ENCODE measurements at regions not wholly inside any gene's neighbourhood (a gene's known extent, or its start where the extent isn't known, plus 50 kb on each side); places are given as distances from the start of the nearest gene placed in this dataset.

GRCh38 chr1:30388386-30388785 is 335.0 kb downstream of the MATN1 start:
- no peaks in the 10 kb centered on the region; the same call in 1 of the 2 replicates for H3K9me3 ChIP-seq (replicated peaks)
- H3K36me3 ChIP-seq, result no peaks in the 10 kb centered on the region
- DNase-seq, result no peak
- no peak overlapping the region for H3K4me3 ChIP-seq
- H3K4me1 ChIP-seq, result no peaks in the 10 kb centered on the region
- no peak overlapping the region for H3K27ac ChIP-seq
- H3K27me3 ChIP-seq, result peaks cover 4% of the 10 kb centered on the region; the same call in 1 of the 2 replicates

DNA sequence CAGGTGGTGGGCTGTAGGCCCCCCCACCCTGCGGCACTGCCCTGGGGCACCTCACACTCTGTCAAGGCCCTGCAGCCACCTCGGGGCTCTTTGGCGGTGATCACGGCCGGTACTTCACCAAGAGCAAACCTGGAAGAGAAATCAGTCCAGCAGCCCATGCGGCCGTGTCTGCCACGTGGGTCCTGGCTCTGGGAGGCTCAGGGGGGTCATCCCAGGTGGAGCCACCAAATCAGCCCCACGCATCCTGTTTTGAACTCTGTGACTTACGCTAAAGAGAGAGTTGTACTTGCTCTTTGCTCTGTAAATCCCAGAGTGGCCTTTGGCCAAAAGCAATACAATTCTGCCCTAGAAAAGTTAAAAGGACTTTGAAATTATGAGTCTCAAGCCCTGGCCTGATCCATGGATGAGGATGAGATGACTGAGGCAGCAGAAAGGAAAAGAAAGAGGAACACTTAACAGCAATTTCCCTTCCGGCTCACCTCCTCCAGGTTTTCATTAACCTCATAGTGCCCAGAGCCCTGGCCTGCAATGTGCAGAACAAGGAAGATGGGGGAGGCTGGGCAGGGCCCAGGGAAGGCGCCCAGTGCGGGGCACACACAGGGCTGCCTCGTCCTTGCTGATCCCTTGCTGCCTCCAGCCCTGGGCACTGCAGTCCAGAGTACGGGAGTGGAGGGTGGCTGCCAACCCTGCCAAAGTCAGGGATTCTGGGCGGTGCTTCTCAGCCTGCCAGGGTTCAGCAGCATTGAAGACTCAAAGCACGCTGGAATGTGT is 337.0 kb downstream of the MATN1 start:
- no peak overlapping the region for H3K4me3 ChIP-seq
- DNase-seq, result no peak
- H3K9me3 ChIP-seq (replicated peaks), result no peaks in the 10 kb centered on the region; the same call in 1 of the 2 replicates
- no peaks in the 10 kb centered on the region for H3K36me3 ChIP-seq
- H3K27me3 ChIP-seq, result peaks cover 4% of the 10 kb centered on the region; the same call in 1 of the 2 replicates
- no peak overlapping the region for H3K27ac ChIP-seq
- H3K4me1 ChIP-seq, result no peaks in the 10 kb centered on the region

DNA sequence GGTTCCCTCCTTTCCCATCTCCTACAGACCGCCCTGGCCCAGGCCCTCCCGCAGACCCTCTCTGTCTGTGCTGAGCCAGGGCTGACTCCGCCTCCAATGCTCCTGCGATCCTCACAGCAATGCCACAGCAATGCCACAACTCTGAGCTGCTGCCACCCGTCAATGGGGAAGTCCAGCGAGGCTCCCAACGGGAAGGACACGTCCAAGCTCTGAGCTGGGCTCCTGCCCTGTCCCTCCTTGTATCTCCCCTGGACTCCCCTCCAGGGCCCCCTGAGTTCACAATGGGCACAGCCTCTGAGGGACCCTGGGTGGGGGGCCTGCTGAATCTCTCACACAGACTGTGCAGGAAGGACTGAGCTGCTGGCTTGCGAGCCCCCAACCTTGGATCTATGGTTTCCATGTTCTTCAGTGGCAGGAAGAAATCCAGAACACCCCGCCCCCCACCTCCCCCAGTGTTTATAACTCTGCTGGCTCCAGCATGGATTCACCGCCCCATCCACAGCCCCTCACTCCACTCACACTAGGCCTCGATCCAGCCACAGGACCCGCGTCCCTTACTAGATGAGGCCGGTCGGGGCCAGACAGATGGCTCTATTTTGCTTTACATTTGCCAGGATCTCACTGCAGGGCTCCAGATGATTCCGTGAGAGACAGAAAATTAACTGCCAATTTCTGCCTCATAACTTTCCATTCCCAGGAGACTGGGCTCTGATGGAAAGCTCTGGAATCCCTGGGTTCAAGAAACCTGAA is 338.0 kb downstream of the MATN1 start:
- Histone ChIP-seq H3K27ac (no peak overlapping the region), H3K4me1 (no peaks in the 10 kb centered on the region), H3K36me3 (no peaks in the 10 kb centered on the region), H3K9me3 (replicated peaks) (no peaks in the 10 kb centered on the region), H3K27me3 (peaks cover 4% of the 10 kb centered on the region; the same call in 1 of the 2 replicates), H3K4me3 (no peak overlapping the region)
- no peak for DNase-seq

DNA sequence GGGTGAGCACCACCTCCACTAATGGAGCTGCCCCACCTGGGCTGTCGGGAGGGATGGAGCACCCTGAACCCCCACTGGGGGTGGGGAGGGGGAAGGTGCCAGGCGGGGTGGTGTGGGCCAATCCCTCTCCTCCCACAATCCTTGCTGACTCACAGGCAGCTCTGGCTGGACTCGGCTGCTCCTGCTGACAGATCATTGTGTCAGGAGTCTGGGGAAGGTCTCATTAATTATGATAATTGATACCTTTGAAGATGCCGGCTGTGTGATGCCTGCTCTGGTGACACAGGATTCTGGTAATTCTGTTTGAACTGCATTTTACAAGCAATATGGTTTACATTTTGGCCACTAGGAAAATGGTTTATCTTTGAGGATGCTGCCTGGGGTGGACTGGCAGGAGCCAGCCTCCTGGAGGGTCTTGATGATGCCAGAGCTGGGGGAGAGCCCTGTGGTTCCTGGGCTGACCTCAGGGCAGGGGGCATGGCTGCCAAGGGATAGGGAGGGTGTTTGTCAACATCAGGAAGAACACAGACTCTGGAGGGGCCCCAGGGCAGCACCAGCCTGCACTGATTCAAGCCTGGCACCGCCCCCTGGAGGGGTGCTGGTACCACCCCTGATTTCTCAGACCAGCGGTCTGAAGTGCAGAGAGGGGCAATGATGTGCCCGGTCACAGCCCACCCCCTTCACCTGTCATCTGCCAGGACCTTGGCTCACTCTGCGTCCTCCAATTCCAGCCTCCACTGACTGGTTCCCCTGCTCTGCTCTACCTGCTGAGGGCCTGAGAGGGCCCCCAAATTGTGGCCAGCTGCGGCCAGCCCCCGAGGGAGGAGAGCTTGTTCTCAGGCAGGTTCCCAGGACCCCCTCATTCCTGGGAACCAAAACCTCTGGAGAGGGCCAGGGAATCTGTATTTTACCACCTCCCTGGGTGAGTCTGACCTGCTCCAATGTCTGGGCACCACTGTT is 338.8 kb downstream of the MATN1 start:
- H3K27ac ChIP-seq, result no peak overlapping the region
- H3K9me3 ChIP-seq (replicated peaks), result no peaks in the 10 kb centered on the region
- peaks cover 7% of the 10 kb centered on the region for H3K4me1 ChIP-seq
- H3K27me3 ChIP-seq, result peaks cover 4% of the 10 kb centered on the region; the same call in 1 of the 2 replicates
- DNase-seq, result no peak
- no peaks in the 10 kb centered on the region for H3K36me3 ChIP-seq
- no peak overlapping the region for H3K4me3 ChIP-seq

DNA sequence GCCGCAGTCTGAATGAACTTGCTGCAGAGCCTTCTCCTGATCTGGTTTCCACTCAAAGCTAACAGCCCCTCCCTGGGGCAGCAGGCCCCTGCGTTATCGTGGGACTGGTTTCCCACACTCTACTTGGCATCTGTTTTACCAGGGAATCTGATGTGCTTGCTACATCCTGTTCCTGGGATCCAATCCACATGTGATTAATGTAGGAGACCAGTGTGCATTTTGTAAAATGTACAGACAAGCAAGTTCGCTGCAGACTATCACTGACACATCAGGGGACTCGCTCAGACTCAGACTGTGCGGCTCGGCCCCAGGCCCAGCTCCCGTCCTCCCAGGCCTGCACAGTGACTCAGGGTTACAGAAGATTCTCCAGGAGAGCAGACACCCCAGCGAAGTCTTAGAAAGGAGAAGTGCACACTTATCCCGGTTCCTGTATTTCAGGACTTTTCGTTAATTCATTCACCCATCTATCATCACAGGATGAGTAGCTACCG is 340.1 kb downstream of the MATN1 start:
- peaks cover 17% of the 10 kb centered on the region for H3K4me1 ChIP-seq
- no peaks in the 10 kb centered on the region for H3K36me3 ChIP-seq
- 0 out of 2 replicates have a peak, but pooled peaks cover 4% of the 10 kb centered on the region for H3K27me3 ChIP-seq
- no peak overlapping the region for H3K27ac ChIP-seq
- no peaks in the 10 kb centered on the region for H3K9me3 ChIP-seq (replicated peaks)
- no peak for DNase-seq
- H3K4me3 ChIP-seq, result no peak overlapping the region

GRCh38 chr1:30382496-30382895 is 340.9 kb downstream of the MATN1 start:
- H3K9me3 ChIP-seq (replicated peaks), result no peaks in the 10 kb centered on the region
- DNase-seq, result no peak
- H3K27me3 ChIP-seq, result 0 out of 2 replicates have a peak, but pooled peaks cover 4% of the 10 kb centered on the region
- peaks cover 25% of the 10 kb centered on the region for H3K4me1 ChIP-seq
- no peaks in the 10 kb centered on the region for H3K36me3 ChIP-seq
- no peak overlapping the region for H3K27ac ChIP-seq
- H3K4me3 ChIP-seq, result no peak overlapping the region

GRCh38 chr1:30381671-30382365 is 341.6 kb downstream of the MATN1 start:
- Histone ChIP-seq H3K27me3 (0 out of 2 replicates have a peak, but pooled peaks cover 4% of the 10 kb centered on the region), H3K4me1 (peaks cover 28% of the 10 kb centered on the region), H3K27ac (no peak overlapping the region), H3K4me3 (no peak overlapping the region), H3K36me3 (no peaks in the 10 kb centered on the region), H3K9me3 (replicated peaks) (no peaks in the 10 kb centered on the region)
- no peak for DNase-seq

DNA sequence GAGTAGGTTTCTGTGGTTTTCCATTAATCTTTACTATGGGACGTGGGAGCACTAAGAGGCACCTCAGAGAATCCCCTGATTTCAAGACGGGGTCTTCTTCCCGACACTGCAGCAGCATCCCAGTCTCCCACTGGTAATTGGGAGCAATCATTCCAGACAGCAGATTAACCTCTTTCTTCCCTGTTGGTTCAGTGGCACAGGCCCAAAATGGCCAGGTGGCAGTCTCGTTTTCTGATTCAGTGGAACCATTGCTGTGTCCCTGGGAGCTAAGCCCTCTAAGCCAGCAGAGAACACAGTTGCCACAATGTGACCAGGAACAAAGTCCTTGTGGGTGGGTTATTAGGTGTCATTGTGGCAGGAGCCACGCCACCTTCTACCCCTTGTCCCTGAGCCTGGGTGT is 342.1 kb downstream of the MATN1 start:
- DNase-seq, result no peak
- peaks cover 28% of the 10 kb centered on the region for H3K4me1 ChIP-seq
- H3K36me3 ChIP-seq, result no peaks in the 10 kb centered on the region
- H3K27ac ChIP-seq, result no peak overlapping the region
- no peak overlapping the region for H3K4me3 ChIP-seq
- H3K27me3 ChIP-seq, result no peaks in the 10 kb centered on the region
- H3K9me3 ChIP-seq (replicated peaks), result no peaks in the 10 kb centered on the region

DNA sequence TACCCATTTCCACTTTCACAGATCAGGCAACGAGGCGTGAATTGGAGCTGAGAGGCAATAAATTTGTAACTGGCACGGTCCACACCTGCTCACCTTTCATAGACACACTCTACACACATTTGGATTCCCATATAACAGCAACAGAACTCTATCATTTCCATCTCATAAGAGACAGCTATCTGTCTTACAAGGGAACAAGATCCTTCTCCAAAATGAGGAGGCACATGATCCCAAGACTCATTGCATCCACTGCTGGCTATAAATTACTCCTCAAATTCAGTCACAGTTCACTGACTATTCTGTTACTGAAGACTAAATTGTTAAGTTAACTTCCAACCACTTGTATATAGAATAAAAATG is 342.8 kb downstream of the MATN1 start:
- Histone ChIP-seq H3K9me3 (replicated peaks) (no peaks in the 10 kb centered on the region), H3K27me3 (no peaks in the 10 kb centered on the region), H3K27ac (no peak overlapping the region), H3K4me3 (no peak overlapping the region), H3K36me3 (no peaks in the 10 kb centered on the region), H3K4me1 (peaks cover 28% of the 10 kb centered on the region)
- DNase-seq, result no peak

DNA sequence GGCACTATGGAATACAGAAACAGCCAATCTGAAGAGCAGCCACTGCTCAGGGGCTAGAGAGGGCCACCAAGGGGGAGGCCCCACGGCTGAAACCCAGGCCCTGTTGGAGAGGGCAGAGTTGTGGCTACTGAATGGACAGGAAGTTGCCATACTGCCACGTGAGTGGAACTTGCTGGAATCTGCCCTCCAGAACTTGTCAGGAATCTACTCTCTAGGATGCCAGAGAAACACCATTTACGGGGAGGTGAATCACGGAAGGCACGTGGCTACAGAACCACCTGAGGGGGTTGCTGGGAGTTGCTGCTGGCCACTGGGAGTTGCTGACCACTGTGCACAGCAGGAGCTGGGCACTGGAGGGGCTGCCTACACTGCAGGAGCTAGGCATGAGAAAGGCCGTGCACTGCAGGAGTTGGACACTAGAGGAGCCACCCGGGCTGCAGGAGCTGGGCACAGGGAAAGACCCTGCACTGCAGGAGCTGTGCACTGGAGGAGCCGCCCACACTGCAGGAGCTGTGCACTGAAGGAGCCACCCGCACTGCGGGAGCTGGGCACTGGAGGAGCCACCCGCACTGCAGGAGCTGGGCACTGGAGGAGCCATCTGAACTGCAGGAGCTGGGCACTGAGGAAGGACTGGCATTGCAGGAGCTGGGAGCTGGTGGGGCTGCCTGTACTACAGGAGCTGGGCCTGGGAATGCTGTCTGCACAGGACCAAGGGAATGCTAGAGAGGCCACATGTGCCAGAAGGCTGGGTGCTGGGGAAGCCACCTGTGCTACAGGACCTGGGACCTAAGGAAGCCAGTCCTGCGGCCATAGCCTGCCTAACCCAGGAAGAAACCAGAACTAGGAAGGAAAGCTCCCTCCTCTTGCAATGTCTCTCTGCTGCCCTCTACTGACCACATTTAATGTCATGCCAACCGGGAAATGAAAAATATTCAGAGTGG is 343.4 kb downstream of the MATN1 start:
- Histone ChIP-seq H3K36me3 (no peaks in the 10 kb centered on the region), H3K27ac (peak overlapping the region; percentile 59), H3K27me3 (no peaks in the 10 kb centered on the region), H3K4me3 (no peak overlapping the region), H3K4me1 (peaks cover 28% of the 10 kb centered on the region), H3K9me3 (replicated peaks) (no peaks in the 10 kb centered on the region)
- DNase-seq, result peak; percentile 71 to 91

DNA sequence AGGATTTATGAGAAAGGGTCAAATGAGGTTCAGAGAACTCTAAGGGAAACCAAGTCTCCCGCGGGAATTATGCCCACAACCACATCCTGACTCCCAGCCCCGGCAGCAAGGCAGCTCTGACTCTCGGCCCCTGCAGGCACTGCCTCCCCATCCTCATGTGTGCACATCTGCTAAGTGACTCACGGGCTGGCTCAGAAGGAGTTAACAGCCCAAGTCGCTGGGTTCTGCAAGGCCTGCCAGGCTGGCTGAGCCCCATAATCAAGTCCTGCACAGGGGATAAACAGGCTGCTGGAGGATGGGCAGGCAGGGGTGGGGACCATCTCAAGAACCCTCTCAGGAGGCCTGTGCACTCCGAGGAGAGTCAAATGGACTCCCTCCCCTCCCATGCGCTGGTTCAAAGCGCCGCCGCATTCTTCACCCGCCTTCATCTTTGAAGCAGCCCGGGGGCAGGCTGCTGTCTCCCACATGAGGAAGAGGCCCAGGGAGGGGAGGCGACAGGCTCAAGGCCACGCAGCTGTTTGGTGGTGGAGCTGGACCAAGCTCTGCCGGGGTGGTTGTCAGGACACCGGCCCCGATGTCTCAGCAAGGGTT is 344.3 kb downstream of the MATN1 start:
- no peak overlapping the region for H3K4me3 ChIP-seq
- peak overlapping the region; percentile 59 for H3K27ac ChIP-seq
- no peaks in the 10 kb centered on the region for H3K27me3 ChIP-seq
- peaks cover 28% of the 10 kb centered on the region for H3K4me1 ChIP-seq
- DNase-seq, result peak; percentile 98
- no peaks in the 10 kb centered on the region for H3K36me3 ChIP-seq
- no peaks in the 10 kb centered on the region for H3K9me3 ChIP-seq (replicated peaks)

DNA sequence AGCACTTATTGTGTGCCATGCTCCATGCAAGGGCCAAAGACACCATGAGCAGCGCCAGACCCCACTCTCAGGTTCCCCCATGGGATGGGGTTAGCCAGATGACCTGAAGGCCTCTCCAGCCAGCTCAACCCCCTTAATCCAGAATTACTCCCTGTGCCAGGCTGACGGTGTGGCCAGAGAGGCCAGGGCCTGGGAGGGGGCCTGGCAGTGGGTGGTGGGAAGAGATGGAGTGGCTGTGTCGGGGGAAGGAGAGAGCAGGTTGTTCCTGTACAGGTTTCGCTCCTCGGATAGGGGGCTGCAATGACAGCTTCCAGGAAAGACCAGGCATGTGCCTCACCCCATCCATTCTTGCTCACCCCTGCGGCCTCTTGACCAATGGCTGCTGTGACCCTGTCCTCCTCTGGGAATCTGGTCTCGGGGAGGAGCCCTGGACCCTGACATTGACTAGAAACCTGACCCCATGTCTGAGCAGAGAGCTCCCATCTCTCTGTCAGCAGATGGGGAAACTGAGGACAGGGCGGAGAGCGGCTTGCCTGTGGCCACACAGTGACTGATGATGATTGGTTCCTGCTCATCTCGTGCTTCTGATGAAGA is 345.3 kb downstream of the MATN1 start:
- Histone ChIP-seq H3K36me3 (no peaks in the 10 kb centered on the region), H3K4me3 (no peak overlapping the region), H3K9me3 (replicated peaks) (no peaks in the 10 kb centered on the region), H3K4me1 (peaks cover 28% of the 10 kb centered on the region), H3K27ac (peak overlapping the region; percentile 50), H3K27me3 (no peaks in the 10 kb centered on the region)
- DNase-seq, result no peak
